T-helper 22 cell (primary cell): ENCODE measurements at regions not wholly inside any gene's neighbourhood (a gene's known extent, or its start where the extent isn't known, plus 50 kb on each side); places are given as distances from the start of the nearest gene placed in this dataset.

Source experiments
- DNase-seq: peaks from one replicate; pipeline ENCODE4 v3.0.0-alpha.2; 2020; ENCODE audit warnings: low read depth

GRCh38 chr2:126495189-126495588, 160.8 kb upstream of the GYPC start:
- DNase-seq, result no peak

DNA sequence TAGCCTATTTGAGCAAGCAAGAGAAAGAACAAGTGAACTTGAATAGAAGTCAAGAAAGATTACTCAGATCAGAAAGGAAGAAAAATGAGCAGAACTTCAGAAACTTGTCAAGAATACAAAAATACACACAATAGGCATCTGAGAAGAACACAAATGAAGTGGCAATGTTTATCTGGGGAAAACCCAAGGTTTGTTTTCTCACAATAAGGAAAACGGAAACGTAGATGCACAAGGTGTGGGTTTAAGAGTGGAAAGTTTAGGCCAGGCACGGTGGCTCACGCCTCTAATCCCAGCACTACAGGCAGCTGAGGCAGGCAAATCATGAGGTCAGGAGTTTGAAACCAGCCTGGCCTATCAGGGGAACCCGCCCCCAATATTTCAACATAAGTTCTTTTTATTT, 159.5 kb upstream of the GYPC start:
- no peak for DNase-seq

- no peak for DNase-seq
These were observed 152.5 kb upstream of the GYPC start for GRCh38 chr2:126503476-126503875.

DNA sequence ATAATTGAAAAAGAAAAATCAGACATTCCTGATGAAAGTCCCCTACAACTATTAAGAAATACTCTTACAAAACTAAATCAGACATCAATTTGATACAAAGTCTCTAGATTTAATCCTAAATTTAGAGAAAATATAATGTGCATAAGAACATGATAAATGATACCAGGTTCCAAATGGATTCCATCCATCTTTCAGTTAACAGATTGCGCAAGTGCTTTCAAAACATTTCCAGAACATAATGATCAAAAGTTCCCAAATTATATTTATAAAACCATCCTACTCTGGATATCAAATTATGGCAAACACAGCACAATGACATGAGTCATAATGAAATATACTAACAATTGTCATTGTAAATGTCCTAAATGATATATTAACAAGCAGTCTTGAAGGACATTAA, 151.0 kb upstream of the GYPC start:
- no peak for DNase-seq

DNA sequence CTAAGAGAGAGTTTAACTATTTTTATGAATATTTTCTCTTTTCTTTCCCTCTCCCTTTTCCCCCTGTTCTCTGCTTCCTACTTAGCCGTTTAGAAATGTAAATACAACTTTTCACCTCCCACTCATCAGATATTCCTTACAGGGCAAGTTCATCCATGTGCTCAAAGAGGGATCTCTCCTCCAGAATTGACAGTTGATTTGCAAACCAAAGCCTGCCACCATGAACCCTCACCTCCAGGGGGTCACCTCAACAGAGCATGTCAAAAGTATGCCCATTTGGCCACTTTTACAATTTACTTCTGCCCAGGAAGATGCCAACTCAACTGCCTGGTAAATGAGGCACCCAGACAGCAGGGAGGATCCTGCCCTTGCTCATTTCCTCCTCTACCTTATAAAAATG, 149.2 kb upstream of the GYPC start:
- DNase-seq, result no peak

DNA sequence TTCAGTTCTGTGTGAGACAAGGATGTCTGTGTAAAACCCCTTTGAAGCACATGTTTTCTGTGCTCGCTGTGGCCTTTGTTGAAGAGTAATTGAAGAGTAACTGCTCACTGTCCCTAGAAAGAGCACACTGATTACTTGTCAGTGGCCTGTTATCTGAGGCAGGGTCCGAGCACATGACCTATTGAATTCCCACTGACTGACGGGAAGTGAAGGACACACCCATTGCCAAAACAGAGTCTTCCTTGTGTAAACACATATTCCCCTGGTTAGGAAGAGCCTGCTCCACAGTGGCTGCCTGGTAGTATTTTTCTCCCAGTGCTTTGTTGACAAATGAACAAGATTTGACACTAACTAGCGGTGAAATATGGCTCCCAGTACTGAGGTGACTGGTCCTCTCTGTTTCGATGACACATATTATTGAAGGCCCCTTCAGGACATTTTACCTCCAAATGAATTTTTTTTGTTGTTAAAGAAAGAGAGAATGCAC, 148.5 kb upstream of the GYPC start:
- no peak for DNase-seq

- DNase-seq, result no peak
These were observed 145.6 kb upstream of the GYPC start for GRCh38 chr2:126510356-126510755.

GRCh38 chr2:126510960-126511359, 145.0 kb upstream of the GYPC start:
- no peak for DNase-seq

DNA sequence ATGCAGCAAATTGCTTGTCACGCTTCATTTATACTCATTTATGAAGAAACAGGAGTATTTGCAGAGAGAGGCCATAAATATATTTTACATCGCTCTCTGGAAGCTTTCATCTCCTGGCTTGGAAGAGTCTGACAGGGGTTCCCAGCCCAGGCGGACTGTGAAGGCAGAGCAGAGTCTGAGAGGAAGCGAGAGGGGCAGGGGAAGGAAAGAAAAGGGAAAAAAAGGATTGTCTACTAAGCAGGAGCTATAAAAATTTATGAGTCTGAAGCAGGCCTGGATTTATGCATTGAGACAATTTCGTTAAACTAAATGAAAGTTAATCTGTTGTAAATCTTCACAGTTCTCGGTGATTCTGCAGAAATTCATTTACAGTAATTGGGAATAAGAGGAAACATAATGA, 143.9 kb upstream of the GYPC start:
- DNase-seq, result no peak

GRCh38 chr2:126513033-126513432, 142.9 kb upstream of the GYPC start:
- no peak for DNase-seq

DNA sequence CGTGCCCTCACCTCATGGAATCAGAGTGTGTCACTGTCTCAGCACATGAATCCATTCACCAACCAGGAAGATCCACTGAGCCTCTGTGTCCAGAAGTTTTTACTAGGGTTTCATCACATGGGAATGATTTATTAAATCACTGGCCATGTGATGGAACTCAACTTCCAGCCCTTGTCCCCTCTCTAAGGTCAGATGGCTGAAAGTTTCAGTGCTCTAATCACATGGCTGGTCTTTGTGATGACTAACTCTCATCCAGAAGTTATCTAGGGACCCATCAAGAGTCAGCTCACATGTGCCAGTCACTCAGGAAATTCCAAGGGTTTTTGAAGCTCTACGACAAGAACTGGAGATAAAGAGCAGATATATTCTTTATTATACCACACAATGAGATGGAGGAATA, 140.5 kb upstream of the GYPC start:
- DNase-seq, result no peak

- no peak for DNase-seq
These were observed 137.8 kb upstream of the GYPC start for GRCh38 chr2:126518196-126518595.

- DNase-seq, result peak; percentile 33
These were observed 128.0 kb upstream of the GYPC start for GRCh38 chr2:126527836-126528490.

DNA sequence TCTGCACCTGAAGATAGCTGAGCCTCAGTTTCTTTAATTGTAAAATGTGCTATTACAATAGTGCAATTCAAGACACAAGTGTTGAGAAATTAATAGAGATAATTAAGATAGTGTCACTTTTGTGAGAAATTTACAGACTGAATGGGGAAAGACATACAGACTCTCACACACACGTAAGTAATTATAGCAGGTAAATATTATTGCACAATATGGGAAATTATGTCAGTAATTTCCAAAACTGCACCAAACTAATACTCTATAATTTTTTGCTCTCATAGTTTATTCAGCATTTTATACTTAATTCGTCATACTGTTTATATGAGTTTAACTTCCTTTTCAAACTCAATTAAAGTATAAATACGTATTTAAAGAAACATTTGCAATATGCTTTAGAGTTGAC, 124.9 kb upstream of the GYPC start:
- no peak for DNase-seq

DNA sequence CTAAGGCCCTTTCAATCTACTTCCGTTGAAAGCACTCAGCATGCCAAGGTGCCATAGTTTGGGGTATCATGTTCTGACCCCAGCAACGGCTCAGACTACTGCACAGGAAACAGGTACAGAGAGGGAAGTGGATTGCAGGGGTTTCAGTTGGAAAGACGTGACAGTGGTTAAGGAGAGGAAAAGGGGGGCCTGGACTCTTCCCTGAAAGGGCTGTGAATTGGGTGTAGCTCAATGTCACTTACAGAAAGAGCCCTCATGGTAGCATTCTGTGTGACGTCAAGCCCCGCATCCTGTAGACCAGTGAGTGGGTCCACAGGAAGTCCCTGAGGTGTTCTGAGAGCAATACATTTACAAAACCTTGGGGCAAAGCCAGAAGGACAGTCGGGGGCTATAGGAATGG, 121.5 kb upstream of the GYPC start:
- DNase-seq, result no peak

DNA sequence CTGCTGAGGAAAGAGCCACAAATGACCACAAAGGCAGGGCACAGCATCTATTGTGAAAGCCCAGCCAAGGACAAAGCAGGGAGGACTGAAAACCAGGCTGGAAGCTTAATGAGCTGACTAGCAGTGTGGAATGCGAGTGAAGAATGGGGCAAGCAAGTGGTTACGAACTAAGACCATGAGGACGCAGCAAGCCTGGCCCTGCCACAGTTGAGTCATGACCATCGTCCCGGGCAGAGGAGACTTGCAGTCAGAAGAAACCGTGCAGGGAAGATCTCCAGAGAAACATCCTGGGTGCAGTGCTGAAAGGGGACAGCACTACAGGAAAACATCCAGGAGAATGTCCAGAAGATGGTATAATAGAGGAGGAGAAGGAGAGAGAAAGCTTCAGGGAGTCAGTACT, 120.5 kb upstream of the GYPC start:
- no peak for DNase-seq

DNA sequence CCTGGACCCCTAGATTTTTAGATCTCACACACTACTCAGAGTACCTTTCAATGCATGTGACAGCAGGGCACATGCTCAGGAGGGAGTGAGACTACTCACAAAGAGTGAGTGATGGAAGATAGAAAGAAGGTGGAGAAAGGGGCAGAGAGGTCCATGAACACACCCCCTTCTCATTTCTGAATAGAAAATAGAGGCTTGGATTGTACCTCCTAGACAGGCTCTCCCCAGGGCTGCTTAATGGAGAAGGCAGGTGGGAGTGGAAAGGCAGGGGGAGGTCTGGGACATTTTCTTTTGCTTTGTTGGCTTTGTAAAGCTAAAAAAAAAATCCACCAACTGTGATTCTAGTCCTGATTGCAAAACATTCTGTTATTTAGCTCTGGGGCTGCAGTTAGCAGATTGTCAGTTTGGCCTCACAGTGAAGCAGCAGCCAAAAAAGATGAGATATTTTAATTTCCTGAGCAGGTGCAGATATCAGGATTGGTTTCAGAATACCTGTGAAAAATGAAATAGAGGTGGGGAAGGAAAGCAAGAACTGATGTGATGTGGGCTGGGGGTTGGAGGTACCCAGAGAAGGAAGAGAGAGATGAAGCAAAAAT, 119.3 kb upstream of the GYPC start:
- DNase-seq, result no peak

GRCh38 chr2:126539101-126539500, 116.9 kb upstream of the GYPC start:
- no peak for DNase-seq

DNA sequence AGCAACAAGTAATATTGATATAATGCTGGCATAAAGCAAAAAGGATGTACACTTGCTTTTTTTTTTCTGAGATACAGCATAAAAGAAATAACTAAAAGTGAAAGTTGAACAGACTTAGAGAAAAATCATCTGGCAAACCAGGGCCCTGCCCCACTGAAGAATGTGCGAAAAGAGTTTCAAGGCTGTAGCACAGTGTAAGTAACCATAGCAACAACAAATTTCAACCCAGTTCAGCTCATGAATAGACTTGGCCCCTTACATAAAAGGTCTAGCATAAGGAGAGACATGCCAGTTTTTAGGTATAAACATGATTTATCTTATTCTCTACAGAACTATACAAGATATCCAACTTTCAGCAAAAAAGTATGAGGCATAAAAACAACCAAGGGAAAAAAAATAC, 113.7 kb upstream of the GYPC start:
- no peak for DNase-seq

DNA sequence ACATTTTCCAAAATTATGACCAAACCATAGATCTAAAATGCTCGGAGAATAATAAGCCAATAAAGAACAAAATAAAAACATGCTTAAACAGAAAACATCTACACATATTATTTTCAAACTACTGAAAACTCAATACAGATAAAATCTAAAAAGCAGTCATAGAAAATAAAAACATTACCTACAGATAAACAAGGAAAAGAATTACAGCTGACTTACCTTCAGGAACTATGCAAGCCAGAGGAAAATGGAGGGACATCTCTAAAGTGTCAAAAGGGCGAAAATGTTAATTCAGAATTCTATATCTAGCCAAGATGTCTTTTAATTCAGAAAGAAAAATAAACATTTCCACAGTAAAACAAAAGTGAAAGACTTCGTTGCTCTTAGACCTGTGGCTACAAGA, 112.9 kb upstream of the GYPC start:
- DNase-seq, result no peak

DNA sequence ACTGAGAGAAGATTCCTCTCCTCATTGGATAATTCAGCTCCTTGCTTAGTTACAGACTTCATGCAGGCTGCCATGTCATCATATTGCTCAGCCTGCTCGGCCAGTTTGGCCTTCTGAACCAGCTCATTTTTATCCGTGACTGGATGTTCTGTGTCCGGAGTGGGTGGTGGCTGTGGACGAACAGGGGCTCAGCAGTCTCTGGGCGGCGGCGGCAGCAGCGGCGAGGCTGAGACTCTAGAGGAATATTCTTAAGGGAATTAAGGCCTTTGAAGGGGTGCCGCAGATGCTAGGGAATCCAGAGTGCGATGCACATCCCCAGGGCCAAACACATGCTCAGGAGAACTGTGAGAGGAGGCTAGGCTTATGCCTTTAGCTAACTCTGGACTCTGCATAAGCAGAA, 97.9 kb upstream of the GYPC start:
- DNase-seq, result no peak

GRCh38 chr2:126568734-126569133, 87.2 kb upstream of the GYPC start:
- no peak for DNase-seq

DNA sequence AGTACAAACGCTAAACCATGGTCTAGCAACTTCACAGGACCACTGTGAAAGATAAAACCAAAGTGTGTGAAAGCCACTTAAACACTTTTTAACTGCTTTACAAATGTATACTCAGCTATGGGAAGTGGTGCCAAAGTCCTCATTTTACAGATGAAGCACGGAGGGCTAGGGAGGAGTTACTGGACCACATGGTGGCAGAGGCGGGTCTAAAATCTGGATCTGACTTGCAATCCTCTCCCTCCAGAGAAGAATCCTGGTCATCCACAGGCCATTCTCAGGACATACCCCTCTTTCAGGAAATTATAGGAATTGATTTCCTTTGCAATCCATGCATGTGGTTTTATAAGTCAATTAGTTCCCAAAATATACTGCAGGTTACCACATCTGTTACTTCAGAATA, 84.6 kb upstream of the GYPC start:
- no peak for DNase-seq

- no peak for DNase-seq
These were observed 80.3 kb upstream of the GYPC start for GRCh38 chr2:126575631-126576030.
